ENCODE measurements at regions not wholly inside any gene's neighbourhood (a gene's known extent, or its start where the extent isn't known, plus 50 kb on each side); places are given as distances from the start of the nearest gene placed in this dataset.
A peak's percentile ranks its signal among the peaks of the same experiment; 100 is the strongest.

DNA sequence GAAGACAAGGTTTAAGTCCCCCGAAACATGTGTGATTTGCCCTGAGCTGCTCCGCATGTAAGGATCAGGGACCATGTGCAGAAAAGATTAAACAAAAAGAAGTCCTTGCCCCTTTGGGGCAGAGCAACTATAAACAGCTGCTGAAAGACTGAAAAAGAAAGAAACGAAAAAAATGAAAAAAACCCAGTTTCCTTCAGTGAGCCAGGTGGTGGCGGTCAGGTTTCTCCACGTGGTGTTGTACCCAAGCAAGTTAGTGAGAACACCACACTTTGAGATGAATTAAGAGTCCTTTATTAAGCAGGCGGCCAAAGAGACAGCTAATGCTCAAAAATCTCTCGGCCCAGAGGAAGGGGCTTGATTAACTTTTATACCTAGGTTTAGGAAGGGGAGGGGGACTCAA is 404.9 kb upstream of the SYT4 start:
- H3K79me2 ChIP-seq (ENCODE audit: insufficient read depth, low read length), result no peaks in the 10 kb centered on the region
- H3K9me3 Mint-ChIP-seq (ENCODE audit: unreplicated experiment), result peaks cover 7% of the 10 kb centered on the region
- DNase-seq (ENCODE audit: low read depth) (no peak), FAIRE-seq (no peak)
- H3K4me1 ChIP-seq (ENCODE audit: insufficient read depth, low read length), result no peaks in the 10 kb centered on the region
- no peaks in the 10 kb centered on the region for H4K20me1 ChIP-seq (ENCODE audit: insufficient read depth, low read length)
- no peak for TF ChIP-seq EZH2 (IDR thresholded peaks at IDR 0.05; ENCODE audit: insufficient read depth, low read length)
- TF ChIP-seq, protein P1, sequence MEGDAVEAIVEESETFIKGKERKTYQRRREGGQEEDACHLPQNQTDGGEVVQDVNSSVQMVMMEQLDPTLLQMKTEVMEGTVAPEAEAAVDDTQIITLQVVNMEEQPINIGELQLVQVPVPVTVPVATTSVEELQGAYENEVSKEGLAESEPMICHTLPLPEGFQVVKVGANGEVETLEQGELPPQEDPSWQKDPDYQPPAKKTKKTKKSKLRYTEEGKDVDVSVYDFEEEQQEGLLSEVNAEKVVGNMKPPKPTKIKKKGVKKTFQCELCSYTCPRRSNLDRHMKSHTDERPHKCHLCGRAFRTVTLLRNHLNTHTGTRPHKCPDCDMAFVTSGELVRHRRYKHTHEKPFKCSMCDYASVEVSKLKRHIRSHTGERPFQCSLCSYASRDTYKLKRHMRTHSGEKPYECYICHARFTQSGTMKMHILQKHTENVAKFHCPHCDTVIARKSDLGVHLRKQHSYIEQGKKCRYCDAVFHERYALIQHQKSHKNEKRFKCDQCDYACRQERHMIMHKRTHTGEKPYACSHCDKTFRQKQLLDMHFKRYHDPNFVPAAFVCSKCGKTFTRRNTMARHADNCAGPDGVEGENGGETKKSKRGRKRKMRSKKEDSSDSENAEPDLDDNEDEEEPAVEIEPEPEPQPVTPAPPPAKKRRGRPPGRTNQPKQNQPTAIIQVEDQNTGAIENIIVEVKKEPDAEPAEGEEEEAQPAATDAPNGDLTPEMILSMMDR (IDR thresholded peaks at IDR 0.05; ENCODE audit: insufficient read depth, low read depth, low read length), result no peak
- H3K27ac Mint-ChIP-seq (ENCODE audit: unreplicated experiment), result no peak overlapping the region
- no peak overlapping the region for H3K4me3 Mint-ChIP-seq (ENCODE audit: unreplicated experiment)
- no peak overlapping the region for H3K27ac ChIP-seq (ENCODE audit: low read depth, low read length)
- H3K36me3 ChIP-seq (ENCODE audit: insufficient read depth, low read length), result no peaks in the 10 kb centered on the region
- peaks cover 4% of the 10 kb centered on the region for H3K4me1 Mint-ChIP-seq (ENCODE audit: low read depth, unreplicated experiment)
- no peak overlapping the region for H3K4me3 ChIP-seq (ENCODE audit: insufficient read depth, low read depth, low read length)
- H3K27me3 Mint-ChIP-seq (ENCODE audit: low read depth, unreplicated experiment), result no peaks in the 10 kb centered on the region
- H3K9me3 ChIP-seq (ENCODE audit: insufficient read depth, low read depth, low read length), result no peaks in the 10 kb centered on the region
- no peaks in the 10 kb centered on the region for H3K27me3 ChIP-seq (ENCODE audit: insufficient read depth, low read length)
- H3K9ac ChIP-seq (ENCODE audit: low read length), result no peak overlapping the region
- no peaks in the 10 kb centered on the region for H3K36me3 Mint-ChIP-seq (ENCODE audit: low read depth, unreplicated experiment)
- H3K4me2 ChIP-seq (ENCODE audit: low read length), result no peak overlapping the region
- H2AFZ ChIP-seq (ENCODE audit: low read depth, low read length), result no peak overlapping the region

DNA sequence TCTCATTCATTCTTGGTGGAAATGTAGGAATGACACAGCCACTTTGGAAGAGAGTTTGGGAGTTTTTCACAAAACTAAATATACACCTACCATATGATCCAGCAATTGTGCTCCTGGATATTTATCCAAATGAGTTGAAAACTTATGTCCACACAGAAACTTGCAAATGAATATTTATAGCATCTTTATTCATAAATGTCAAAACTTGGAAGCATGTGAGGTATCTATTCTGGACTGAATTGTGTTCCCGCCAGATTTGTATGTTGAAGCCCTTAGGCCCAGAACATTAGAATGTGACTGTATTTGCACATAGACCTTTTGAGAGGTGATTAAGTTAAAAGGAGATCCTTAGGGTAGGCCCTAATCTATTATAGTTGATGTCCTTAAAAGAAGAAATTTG is 409.4 kb upstream of the SYT4 start:
- TF ChIP-seq, protein P1 (IDR thresholded peaks at IDR 0.05; ENCODE audit: insufficient read depth, low read depth, low read length), result no peak
- no peak for TF ChIP-seq EZH2 (IDR thresholded peaks at IDR 0.05; ENCODE audit: insufficient read depth, low read length)
- no peaks in the 10 kb centered on the region for H3K27me3 ChIP-seq (ENCODE audit: insufficient read depth, low read length)

DNA sequence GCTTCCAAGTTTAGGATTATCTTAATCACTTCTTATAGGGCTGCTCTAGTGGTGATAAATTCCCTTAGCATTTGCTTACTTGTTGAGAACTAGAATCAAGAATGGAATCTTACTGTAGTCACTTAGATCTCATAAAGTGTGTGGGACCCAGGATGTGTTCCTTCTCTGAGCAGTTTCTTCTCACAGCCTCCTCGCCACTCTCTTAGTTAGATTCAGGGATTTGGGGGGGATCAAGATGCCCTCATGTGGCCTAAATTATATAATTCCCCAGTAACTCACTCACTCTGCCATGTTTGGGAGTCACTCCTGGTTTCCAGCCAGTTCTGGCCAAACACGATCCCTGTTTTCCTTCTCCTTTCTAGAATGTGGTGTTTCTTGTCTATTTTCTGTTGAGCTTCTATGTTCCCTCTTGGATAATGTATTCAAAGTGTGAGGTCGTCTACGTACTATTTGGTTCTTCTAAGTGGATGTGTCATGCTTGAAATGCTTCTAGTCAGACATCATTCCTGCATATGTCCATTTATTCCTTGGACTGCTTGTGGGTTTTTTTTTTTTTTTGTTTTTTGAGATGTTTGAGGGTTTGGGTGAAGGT is 414.9 kb upstream of the SYT4 start:
- peak overlapping the region; percentile 62 for H3K27ac ChIP-seq (ENCODE audit: low read depth, low read length)
- TF ChIP-seq EZH2 (IDR thresholded peaks at IDR 0.05; ENCODE audit: insufficient read depth, low read length), result no peak
- TF ChIP-seq, protein P1 (IDR thresholded peaks at IDR 0.05; ENCODE audit: insufficient read depth, low read depth, low read length), result no peak
- H3K4me2 ChIP-seq (ENCODE audit: low read length), result peak overlapping the region; percentile 25
- Mint-ChIP-seq H3K9me3 (ENCODE audit: unreplicated experiment) (no peaks in the 10 kb centered on the region), H3K27me3 (ENCODE audit: low read depth, unreplicated experiment) (no peaks in the 10 kb centered on the region), H3K4me3 (ENCODE audit: unreplicated experiment) (peak overlapping the region; percentile 54), H3K4me1 (ENCODE audit: low read depth, unreplicated experiment) (peaks cover 20% of the 10 kb centered on the region), H3K36me3 (ENCODE audit: low read depth, unreplicated experiment) (no peaks in the 10 kb centered on the region), H3K27ac (ENCODE audit: unreplicated experiment) (peak overlapping the region; percentile 98)
- peak; percentile 77 for FAIRE-seq
- H3K9me3 ChIP-seq (ENCODE audit: insufficient read depth, low read depth, low read length), result no peaks in the 10 kb centered on the region
- no peaks in the 10 kb centered on the region for H4K20me1 ChIP-seq (ENCODE audit: insufficient read depth, low read length)
- H3K4me3 ChIP-seq (ENCODE audit: insufficient read depth, low read depth, low read length), result no peak overlapping the region
- H3K27me3 ChIP-seq (ENCODE audit: insufficient read depth, low read length), result no peaks in the 10 kb centered on the region
- peak overlapping the region; percentile 18 for H3K9ac ChIP-seq (ENCODE audit: low read length)
- no peaks in the 10 kb centered on the region for H3K79me2 ChIP-seq (ENCODE audit: insufficient read depth, low read length)
- no peaks in the 10 kb centered on the region for H3K36me3 ChIP-seq (ENCODE audit: insufficient read depth, low read length)
- DNase-seq (ENCODE audit: low read depth), result peak; percentile 87
- H2AFZ ChIP-seq (ENCODE audit: low read depth, low read length), result peak overlapping the region; percentile 72
- H3K4me1 ChIP-seq (ENCODE audit: insufficient read depth, low read length), result no peaks in the 10 kb centered on the region

More for the DNA sequence above, 409.4 kb upstream of the SYT4 start:
- Histone ChIP-seq H3K36me3 (ENCODE audit: insufficient read depth, low read length) (no peaks in the 10 kb centered on the region), H3K79me2 (ENCODE audit: insufficient read depth, low read length) (no peaks in the 10 kb centered on the region), H3K9me3 (ENCODE audit: insufficient read depth, low read depth, low read length) (no peaks in the 10 kb centered on the region), H3K27ac (ENCODE audit: low read depth, low read length) (no peak overlapping the region), H3K4me1 (ENCODE audit: insufficient read depth, low read length) (no peaks in the 10 kb centered on the region), H3K4me2 (ENCODE audit: low read length) (no peak overlapping the region), H3K9ac (ENCODE audit: low read length) (no peak overlapping the region), H2AFZ (ENCODE audit: low read depth, low read length) (no peak overlapping the region), H3K4me3 (ENCODE audit: insufficient read depth, low read depth, low read length) (no peak overlapping the region), H4K20me1 (ENCODE audit: insufficient read depth, low read length) (no peaks in the 10 kb centered on the region)
- Mint-ChIP-seq H3K4me1 (ENCODE audit: low read depth, unreplicated experiment) (peaks cover 10% of the 10 kb centered on the region), H3K27ac (ENCODE audit: unreplicated experiment) (no peak overlapping the region), H3K27me3 (ENCODE audit: low read depth, unreplicated experiment) (no peaks in the 10 kb centered on the region), H3K4me3 (ENCODE audit: unreplicated experiment) (no peak overlapping the region), H3K9me3 (ENCODE audit: unreplicated experiment) (peaks cover under 1% of the 10 kb centered on the region), H3K36me3 (ENCODE audit: low read depth, unreplicated experiment) (no peaks in the 10 kb centered on the region)
- no peak for DNase-seq (ENCODE audit: low read depth)
- FAIRE-seq, result no peak
